Epithelial cell of proximal tubule (primary cell): ENCODE measurements at regions not wholly inside any gene's neighbourhood (a gene's known extent, or its start where the extent isn't known, plus 50 kb on each side); places are given as distances from the start of the nearest gene placed in this dataset.

Experiments
- DNase-seq: peaks from one replicate; pipeline ENCODE4 v3.0.0-alpha.2; 2011; ENCODE audit warnings: low read depth
- H3K4me3 ChIP-seq: 2 replicates; pipeline ENCODE4 v1.5.1; 2011; ENCODE audit warnings: low read depth, mild to moderate bottlenecking, low read length
- TF ChIP-seq, protein P1 (sequence below): conservative IDR thresholded peaks from 2 replicates; pipeline ENCODE4 v1.5.1; 2012; ENCODE audit warnings: low read depth, mild to moderate bottlenecking, low read length

DNA sequence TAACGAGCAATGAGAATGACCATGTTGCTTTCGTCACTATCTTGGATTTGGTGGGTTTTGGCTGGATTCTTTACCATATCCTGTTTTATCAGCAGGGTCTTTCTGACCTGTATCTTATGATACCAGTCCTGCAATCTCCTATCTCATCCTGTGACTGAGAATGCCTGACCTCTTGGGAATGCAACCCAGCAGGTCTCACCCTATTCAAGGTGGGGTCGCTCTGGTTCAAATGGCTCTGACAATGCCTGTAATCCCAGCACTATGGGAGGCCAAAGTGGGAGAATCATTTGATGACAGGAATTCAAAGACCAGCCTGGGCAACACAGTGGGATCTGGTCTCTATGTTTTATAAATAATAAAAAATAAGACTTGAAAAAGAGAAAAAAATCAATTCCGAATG lies 173.5 kb downstream of the ACTR3 start:
- TF ChIP-seq, protein P1, sequence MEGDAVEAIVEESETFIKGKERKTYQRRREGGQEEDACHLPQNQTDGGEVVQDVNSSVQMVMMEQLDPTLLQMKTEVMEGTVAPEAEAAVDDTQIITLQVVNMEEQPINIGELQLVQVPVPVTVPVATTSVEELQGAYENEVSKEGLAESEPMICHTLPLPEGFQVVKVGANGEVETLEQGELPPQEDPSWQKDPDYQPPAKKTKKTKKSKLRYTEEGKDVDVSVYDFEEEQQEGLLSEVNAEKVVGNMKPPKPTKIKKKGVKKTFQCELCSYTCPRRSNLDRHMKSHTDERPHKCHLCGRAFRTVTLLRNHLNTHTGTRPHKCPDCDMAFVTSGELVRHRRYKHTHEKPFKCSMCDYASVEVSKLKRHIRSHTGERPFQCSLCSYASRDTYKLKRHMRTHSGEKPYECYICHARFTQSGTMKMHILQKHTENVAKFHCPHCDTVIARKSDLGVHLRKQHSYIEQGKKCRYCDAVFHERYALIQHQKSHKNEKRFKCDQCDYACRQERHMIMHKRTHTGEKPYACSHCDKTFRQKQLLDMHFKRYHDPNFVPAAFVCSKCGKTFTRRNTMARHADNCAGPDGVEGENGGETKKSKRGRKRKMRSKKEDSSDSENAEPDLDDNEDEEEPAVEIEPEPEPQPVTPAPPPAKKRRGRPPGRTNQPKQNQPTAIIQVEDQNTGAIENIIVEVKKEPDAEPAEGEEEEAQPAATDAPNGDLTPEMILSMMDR: no peak
- no peak for DNase-seq
- no peak overlapping the region for H3K4me3 ChIP-seq

DNA sequence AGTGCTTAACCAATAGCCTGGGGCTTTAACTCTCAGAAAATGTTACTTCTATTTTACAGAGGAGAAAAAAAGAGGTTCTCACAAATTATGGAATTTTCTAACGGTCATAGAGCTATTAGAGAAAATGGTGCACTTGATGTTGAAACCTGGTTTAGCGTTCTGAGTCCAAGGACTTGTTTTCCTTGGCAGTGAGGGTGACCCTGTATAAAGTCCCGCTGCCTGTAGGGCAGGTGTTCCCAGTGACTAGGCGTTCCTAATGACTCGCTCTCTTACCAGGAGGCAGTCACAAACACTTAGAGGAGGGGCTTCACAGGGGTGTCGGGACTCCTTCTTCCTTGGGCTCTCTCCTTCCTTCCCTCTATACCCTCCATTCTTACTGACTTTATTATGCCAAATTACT lies 175.8 kb downstream of the ACTR3 start:
- TF ChIP-seq, protein P1: no peak
- no peak overlapping the region for H3K4me3 ChIP-seq
- DNase-seq: no peak

DNA sequence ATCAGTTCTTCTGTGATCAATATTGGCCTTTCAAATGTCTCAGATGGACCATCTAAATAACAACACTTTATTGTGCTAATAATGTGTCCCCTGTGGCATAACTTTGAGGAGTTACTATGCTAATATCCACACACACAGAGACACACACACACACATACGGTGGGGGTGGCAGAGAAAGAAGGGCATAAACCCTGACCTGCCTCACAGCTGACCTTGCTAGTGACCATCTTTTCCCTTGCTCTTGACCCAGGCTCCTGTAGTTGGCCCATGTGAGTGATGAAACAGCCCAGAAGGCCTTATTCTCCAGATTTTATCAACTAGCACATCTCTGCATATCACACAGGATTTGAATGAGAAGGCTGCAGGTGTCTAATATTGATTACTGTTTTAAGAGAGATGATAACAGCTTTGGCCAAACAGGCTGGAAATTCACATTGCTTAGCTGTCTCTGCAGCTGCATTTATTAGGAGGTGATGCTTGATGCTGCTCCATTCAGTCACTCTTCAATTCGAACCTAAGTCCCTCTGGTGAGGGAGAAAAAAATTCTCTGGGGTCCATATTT lies 176.4 kb downstream of the ACTR3 start:
- H3K4me3 ChIP-seq: no peak overlapping the region
- DNase-seq: no peak
- TF ChIP-seq, protein P1: no peak

DNA sequence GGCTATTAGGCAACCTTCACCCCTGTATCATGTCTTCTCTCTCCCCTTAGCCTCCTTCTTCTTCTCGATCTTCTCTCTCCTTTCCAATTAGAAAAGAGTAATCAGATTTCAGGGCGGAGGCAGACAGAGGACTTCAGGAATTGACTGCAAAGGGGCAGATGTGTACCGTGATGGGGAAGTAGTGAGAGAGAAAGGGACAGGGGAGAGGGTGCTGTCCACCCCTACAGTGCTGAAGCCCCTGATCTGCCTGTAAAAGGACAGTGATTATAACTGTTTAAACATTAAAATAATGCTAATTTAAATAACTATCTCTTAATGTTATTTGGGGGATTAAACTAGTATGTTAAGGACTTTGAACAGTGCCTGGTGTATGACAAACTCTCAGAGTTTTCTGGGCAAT lies 178.5 kb downstream of the ACTR3 start:
- no peak overlapping the region for H3K4me3 ChIP-seq
- TF ChIP-seq, protein P1: no peak
- DNase-seq: no peak

DNA sequence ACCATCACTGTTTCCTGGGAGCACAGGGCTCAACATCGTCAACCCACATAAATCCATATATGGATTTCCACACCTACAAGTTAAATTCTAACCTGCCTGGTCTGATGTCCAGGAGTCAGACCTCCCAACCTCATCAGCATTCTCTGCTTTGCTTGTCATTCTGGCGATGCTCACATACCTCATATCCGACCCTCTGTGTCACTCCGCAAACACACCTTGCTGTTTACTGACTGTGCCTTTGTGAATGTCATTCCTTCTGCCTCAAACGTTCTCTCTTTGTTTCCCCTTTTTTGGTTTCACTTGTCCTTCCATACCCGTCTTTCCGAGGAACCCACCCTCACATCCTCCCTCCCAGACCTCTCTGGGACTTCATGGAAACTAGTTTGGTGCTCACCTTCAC lies 187.1 kb downstream of the ACTR3 start:
- no peak for DNase-seq

DNA sequence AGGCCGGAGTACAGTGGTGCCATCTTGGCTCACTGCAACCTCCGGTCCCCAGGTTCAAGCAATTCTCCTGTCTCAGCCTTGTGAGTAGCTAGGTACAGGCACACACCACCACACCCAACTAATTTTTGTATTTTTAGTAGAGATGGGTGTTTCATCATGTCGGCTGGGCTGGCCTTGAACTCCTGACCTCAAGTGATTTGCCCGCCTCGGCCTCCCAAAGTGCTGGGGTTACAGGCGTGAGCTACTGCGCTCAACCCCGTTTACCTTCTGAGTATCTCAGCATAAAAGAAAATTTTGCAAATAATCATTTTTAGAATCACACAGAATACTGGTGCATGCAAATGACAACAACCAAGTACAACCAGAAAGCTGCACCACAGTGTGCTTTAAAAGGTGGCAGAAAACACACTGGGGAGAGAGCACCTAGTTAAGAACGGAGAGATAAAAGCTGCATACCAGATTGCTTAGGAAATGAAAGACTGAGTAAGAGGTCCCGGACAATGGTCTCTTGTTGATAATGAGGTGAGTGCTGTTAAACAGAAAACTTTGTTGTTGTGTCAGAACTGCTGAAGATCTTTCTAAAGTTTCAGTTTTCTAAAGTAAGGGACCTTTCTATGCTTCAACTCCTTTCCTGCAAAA lies 189.6 kb downstream of the ACTR3 start:
- no peak for DNase-seq
- no peak overlapping the region for H3K4me3 ChIP-seq
- TF ChIP-seq, protein P1: no peak

More for the DNA sequence above, 187.1 kb downstream of the ACTR3 start:
- no peak overlapping the region for H3K4me3 ChIP-seq
- TF ChIP-seq, protein P1: no peak

DNA sequence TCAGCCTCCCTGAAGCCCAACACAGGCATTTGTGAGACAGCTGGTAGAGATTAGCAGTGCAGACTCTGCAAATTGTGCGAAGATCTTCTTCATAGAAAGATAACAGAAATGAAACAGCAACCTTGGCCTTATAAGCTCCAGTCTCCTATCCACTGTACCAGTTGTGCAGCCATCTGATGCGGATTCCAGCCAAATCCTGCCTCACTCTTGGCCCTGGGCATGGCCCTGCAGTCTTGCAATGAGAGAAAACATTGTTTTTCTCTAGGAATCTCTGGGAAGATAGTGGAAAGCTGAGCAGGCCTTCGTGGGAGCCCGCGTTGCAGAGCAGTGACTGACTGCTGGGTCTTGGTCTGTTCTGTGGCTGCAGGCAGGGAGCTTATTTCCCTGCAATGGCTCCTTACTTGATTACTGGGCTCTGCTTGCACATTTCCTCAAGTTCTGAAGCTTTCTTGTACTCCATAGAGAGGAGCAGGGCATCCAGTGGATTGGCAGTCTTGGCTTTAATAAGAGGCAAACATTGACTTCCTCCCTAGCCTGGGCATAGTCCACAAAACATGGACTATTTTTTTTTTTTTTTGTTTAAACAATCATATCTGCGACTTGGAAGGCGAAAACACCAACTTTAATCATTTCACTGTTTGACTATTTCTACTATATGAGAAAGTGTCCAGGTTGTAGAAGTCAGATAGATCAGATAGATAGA lies 193.0 kb downstream of the ACTR3 start:
- H3K4me3 ChIP-seq: no peak overlapping the region
- DNase-seq: no peak
- TF ChIP-seq, protein P1: no peak
